RWPE1 (cell line): ENCODE measurements at regions not wholly inside any gene's neighbourhood (a gene's known extent, or its start where the extent isn't known, plus 50 kb on each side); places are given as distances from the start of the nearest gene placed in this dataset.

Experiments used
- CTCF ChIA-PET: fragments of 350-600 bp; sonication (Branson Sonifier 250); formaldehyde crosslinking; extraction: SDS; loops from one replicate; lab custom pipeline; 2021; lab: Yijun Ruan, JAX
- POLR2A ChIA-PET: fragments of 400-600 bp; formaldehyde crosslinking; extraction: SDS; loops from one replicate; lab custom pipeline; 2020; ENCODE audit warnings: antibody characterized with exemption; ENCODE audit not compliant: low non-redundant PET; lab: Yijun Ruan, JAX
- DNase-seq: peaks from one replicate; pipeline ENCODE4 v3.0.0; 2012; ENCODE audit warnings: low spot score
- H3K27ac ChIP-seq: fragments of 450-650 bp; 2 replicates; pipeline ENCODE4 v1.5.1; 2017
- TF ChIP-seq, protein P1 (sequence below): fragments of 450-650 bp; conservative IDR thresholded peaks from 2 replicates; pipeline ENCODE4 v1.5.1; 2017; ENCODE audit warnings: low read depth, mild to moderate bottlenecking

DNA sequence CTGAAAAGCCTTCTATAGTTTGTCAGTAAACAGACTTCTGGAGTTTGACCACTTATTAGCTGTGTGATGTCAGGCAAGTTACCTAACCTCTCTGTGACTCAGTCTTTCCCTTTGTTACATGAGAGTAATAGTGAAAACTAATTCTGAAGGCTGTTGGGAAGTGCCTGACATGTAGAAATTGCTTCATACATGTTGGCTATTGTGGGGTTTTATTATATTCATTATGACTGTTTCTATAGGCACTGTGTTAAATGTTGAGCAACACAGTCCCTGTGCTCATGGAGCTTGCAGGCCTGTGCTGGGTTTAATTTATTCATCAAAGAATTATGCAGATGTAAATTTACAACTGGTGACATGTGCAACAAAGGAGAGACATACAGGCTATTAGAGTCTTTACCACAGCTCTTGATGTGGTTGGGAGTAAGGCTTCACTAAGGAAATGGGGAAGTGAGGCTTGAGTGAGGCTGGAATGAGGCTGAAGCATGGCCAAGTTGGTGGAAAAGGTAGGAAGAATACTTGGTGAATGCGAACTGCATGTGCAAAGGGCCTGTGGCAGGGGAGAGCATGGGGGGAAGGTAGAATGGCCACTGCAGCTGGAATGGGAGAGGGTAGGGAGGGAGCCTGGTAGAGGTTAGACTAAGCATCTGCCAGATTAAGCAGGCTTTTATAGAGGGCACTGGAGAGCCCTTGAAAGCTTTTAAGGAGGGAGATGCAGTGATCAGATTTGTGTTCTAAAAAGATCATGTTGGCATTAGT, 236.4 kb upstream of the CRY1 start:
- ChIA-PET POLR2A (no interaction called here), CTCF (interaction anchor here (0.6 kb wide), 2 partner anchors 65 to 92 kb away, joined by 3 to 5 read pairs; no protein-coding TSS in a partner anchor)
- TF ChIP-seq, protein P1, sequence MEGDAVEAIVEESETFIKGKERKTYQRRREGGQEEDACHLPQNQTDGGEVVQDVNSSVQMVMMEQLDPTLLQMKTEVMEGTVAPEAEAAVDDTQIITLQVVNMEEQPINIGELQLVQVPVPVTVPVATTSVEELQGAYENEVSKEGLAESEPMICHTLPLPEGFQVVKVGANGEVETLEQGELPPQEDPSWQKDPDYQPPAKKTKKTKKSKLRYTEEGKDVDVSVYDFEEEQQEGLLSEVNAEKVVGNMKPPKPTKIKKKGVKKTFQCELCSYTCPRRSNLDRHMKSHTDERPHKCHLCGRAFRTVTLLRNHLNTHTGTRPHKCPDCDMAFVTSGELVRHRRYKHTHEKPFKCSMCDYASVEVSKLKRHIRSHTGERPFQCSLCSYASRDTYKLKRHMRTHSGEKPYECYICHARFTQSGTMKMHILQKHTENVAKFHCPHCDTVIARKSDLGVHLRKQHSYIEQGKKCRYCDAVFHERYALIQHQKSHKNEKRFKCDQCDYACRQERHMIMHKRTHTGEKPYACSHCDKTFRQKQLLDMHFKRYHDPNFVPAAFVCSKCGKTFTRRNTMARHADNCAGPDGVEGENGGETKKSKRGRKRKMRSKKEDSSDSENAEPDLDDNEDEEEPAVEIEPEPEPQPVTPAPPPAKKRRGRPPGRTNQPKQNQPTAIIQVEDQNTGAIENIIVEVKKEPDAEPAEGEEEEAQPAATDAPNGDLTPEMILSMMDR = no peak
- DNase-seq = no peak
- no peak overlapping the region for H3K27ac ChIP-seq

DNA sequence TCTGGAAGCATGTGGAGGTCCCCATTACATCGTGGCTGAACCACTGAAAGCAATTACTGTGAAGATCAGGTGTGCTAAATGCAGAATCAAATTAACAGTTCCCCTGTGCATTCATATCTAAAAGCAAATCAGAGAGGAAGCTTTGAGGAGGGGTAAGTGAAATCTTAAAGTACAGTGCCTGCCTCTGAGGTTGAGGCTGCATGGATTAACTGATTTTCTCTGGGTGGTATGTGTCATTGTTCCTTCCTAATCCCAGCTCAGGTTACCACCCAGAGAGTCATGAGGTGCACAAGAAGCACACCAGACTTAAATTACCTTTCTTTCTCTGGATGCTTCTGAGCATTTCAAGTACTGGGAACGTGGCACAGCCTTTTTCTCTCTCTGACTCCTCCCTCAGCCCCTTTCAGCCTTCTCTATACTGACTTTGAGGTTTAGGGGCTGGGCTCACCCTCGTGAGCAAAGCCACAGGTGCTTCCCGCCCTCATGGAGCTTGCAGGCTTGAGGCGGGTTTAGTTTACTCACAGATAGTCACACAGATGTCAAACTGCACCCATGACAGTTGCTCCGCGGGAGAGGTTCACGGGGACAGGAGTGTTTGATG, 237.6 kb upstream of the CRY1 start:
- CTCF ChIA-PET = interaction anchor here (0.6 to 0.9 kb wide), 2 partner anchors 204 to 276 kb away, joined by 3 read pairs; no protein-coding TSS in a partner anchor

DNA sequence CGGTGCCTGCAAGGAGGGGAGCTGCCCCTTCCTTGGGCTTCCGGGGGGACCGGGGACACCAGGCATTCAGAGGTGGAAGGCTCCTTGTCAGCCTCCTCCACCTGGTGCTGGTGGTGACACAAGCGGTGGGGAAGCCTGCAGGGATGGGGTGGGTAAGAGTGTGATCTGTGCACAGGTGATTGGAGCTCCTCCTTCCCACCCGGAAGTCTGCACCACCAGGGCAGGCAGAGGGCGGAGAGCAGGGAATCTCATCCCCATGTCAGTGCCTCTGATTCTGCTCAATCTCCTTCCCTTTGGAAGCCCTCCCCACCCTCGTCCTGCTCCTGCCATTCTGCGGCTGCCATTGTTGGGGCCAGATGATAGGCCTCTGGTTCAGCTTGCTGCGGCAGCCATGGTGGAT, 238.1 kb upstream of the CRY1 start:
- ChIA-PET POLR2A (no interaction called here), CTCF (interaction anchor here (0.9 kb wide), 1 partner anchor 275 kb away, joined by 3 read pairs; no protein-coding TSS in a partner anchor)
- DNase-seq = no peak
- TF ChIP-seq, protein P1 = no peak
- no peak overlapping the region for H3K27ac ChIP-seq

More for the DNA sequence above, 237.6 kb upstream of the CRY1 start:
- TF ChIP-seq, protein P1 = no peak
- DNase-seq = no peak
- no peak overlapping the region for H3K27ac ChIP-seq
- POLR2A ChIA-PET = no interaction called here

DNA sequence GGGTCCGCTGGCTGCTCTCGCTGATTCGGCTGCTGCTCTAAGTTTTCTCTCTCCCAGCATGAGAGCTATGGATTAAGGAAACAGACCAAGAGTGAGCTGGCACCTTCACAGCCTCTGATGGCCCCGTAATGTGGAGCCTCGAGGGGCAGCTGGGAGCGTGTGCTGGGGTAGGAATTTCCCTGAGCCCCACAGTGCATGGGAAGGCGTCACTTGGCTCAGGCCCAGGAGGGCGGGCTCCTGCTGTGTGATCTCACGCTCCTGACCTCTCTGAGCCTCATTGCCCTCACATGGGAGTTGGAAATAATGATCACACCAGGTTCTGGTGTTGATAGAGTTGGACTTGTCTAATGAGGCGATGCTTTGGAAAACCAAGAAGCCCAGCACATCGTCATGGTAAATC, 238.6 kb upstream of the CRY1 start:
- H3K27ac ChIP-seq = no peak overlapping the region
- DNase-seq = no peak
- CTCF ChIA-PET = no interaction called here
- POLR2A ChIA-PET = no interaction called here
- TF ChIP-seq, protein P1 = no peak

DNA sequence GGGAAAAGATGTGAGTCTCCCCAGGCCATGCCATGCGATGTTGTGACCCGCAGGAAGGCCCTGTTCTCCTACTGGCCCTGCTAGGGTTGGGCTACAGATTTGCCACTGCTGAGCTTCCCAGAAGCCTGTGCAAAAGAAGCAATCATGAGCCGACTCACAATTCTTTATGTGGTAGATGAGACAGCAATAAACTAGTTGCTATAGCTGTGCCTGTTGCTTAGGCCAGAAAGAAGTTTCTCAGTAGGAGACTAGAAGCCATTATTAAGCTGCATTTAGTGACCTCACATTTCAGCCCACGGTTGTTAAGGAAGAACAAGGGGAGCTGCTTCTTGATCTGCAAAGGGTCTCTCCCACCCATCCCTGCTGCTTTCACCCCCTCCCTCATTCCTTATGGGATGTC, 239.4 kb upstream of the CRY1 start:
- TF ChIP-seq, protein P1 = no peak
- no peak overlapping the region for H3K27ac ChIP-seq
- CTCF ChIA-PET = no interaction called here

DNA sequence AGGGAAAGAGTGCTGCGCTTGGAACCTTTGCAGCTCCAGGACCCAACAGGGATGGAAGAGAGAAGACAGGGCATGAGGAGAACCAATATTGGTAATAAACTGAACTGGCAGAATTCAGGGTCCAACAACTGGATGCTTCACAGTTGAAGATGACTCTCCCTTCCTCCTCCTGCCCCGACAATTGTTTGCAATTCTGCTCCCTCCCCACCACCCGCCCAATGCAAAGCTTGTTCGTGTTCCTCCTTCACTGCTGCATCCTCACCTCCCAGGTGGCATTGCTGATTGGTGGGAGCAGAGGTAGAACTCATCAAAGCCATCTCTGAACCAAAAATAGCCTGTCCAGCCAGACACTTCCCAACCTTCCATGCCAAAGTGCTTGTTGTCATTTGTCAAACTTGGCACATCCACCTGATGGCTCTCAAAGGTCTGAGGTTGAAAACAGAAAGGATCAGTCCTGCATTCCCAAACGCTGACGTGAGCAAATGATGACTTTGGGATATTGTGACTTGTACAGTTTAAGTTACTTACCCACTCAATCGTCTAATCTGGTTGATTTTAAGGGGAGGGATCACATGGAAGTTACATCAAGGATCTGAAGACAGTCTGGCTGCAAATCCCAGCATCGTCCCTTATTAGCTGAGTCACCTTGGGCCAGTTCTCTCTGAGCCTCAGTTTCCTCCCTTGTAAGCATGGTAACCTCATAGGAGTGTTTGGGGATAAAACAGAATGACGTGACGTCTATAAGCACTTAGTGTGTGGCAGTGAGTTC, 242.6 kb upstream of the CRY1 start:
- ChIA-PET POLR2A (no interaction called here), CTCF (interaction anchor here (0.6 kb wide), 1 partner anchor 142 kb away, joined by 3 read pairs; no protein-coding TSS in a partner anchor)
- TF ChIP-seq, protein P1 = no peak
- no peak overlapping the region for H3K27ac ChIP-seq
- no peak for DNase-seq

More for the DNA sequence above, 239.4 kb upstream of the CRY1 start:
- POLR2A ChIA-PET = no interaction called here
- DNase-seq = no peak
